ENCODE measurements at regions not wholly inside any gene's neighbourhood (a gene's known extent, or its start where the extent isn't known, plus 50 kb on each side); places are given as distances from the start of the nearest gene placed in this dataset.
"Not testable (repeated sequence)": the region's sequence is repeated elsewhere in the genome, so short reads cannot be mapped to it uniquely, and the experiment has no call there.

DNA sequence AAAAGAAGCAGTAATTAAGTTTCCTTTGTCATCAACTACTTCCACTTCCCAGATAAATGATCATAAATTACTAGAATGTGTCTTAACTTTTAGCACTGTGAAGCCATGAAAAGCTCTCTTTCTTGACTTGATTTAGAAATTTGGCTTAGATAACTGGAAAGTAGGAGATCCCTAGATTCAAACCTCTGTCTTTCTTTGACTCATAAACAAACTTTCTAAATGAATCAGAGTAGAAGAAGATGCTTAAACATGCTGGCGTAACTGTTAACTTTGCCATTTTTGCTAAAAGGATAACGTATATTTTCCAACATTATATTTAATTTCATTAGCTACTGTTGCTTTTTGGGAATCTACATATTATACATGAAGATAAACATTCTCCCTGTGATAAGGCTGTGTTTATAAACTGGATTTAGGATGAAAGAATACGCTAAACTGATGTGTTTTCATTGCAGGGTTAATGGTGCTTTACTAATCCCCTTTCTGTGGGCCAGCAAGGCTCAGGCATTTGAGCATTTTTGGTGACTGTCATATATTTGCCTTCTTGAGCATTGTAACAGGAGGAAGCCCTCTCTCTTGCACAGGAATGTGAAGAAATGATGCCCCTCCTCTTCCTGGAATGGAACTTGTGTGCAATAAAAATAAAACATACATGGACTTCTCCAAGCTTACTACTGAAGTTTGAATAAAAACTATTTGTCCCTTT, 301.4 kb downstream of the BMP4 start:
- DNase-seq: no peak

DNA sequence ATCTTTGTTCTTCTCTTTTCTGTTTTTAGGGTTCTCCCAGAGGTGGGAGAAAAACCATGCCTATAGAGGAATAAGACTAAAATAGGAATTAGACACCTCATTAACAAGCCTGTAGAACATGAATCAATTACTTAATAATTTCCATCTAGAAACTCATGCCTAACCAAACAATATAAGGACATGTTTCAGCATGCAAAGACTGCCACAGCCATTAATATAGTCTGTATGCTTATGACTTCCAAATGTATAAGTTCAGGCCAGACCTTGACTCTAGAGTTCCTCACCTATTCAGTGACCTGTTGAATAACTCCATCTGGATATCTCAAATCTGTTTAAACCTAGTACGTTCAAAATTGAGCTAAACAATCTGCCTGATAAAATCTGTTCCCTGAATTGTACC, 304.6 kb downstream of the BMP4 start:
- no peak for DNase-seq

DNA sequence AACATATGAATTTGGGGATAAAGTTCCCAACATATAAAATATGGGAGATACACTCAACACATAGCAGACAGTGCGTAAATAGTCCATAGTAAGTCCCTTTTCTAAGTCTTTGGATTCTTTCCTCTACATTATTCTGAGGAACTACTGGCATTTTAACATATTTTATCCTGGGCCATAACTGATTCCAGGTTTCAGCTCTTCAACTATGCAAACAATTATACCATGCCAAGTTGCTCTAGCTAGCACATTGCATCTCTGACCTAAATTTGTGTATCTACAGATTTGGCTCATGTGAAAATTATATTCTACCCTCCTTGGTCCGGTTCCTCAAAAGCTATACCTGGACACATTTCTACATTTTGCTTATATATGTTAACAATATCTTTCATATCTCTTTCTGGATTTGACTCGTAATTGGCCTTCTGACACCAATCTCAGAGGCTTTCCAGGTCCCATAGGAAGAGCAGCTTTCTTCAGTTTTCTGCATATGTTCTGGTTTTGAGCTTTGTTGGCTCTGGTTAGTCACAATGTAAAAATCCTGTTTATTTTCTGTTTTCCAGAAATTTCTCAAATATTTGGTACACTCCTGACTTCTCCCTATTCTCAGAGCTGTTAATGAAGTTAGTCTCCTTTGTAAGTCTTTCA, 305.4 kb downstream of the BMP4 start:
- DNase-seq: no peak

DNA sequence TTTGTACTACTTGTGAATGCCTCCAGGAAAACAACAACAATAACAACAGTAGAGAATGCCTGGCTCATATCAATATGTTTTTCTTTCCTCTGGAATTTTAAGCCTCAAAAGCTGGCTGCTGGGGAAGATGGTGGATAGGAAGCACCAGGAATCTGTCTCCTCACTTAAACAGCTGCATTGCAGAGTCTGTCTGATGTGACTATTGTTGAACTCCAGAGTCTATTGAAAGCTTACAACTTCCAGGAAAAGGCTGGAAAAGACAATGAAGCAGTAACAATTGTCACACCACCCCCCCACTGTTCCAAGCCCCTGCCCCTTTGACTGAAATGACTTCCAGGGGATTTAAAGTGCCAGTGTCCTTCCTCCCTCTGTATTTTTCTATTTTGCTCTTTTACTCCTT, 309.7 kb downstream of the BMP4 start:
- DNase-seq: no peak

DNA sequence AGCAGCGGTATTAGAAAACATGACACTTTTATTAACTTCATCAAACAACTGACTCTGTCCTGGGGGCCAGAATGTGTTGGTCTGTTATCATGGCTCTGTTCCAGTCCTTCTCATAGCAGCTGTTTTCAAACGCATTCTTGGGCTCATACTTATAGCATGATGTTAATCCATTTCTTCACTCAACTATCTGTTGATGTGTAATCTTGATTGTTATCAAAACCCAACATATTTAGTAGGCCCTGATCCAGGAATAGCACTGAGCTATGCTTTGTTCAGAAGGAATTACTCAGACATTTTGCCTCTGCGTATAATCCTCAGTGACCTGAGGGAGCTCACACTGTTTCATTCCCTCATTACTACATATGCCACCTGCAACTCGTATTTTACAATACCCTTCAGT, 315.9 kb downstream of the BMP4 start:
- DNase-seq: peak; percentile 62

DNA sequence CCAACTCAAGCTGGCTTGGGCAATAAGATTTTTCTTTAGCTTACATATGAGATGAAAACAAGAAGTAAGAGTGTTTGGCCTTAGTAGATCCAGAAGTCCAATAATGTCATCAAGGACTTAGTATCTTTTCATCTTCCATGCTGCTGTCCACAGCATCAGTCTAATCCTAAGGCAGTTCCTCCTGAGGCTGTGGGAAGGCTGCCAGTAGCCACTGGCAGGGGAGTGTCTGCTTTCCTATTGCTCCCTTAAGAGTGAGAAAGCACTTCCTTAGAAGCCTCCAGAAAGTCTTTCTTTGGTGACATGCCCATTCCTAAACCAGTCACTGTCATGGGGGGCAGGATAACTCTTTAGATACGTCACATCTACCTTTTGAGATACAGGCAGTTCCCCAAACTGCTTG, 317.7 kb downstream of the BMP4 start:
- DNase-seq: no peak

DNA sequence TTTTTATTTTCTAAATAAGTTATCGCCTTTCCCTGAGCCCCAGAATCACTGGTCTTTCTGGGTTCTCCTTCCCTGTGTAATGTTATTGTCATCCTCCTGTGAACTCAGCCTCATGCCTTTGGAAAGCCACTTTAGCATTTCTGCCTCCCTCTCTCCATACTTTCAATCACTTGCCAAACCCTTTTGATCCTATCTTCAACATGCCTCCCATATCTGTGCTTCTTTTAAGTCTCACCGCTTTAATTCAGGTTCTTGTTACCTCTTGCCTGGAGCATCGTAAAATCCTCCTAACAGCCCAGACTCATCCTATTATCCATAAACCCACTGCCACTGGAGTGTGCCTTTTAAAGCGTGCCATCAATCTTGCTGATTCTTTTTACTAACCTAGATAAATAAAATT, 321.8 kb downstream of the BMP4 start:
- DNase-seq: no peak

DNA sequence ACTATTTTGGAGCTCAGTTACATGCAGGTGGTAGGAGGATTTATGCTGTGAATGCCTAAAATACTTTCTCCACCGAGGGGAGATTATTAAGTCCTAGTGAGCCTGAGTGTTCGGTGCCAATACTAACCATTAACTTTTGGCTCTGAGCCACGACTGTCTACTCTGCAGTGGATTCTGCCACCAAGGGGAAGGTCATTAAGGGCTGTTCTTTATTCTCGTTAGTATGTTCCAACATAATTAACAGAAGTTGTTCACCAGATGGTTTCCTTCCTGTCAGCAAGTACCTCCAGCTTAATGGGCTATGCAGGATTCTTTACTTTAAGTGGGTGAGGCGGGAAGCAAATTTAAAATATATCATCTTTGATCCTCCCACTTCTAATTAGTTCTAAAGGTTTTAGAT, 326.3 kb downstream of the BMP4 start:
- DNase-seq: no peak

DNA sequence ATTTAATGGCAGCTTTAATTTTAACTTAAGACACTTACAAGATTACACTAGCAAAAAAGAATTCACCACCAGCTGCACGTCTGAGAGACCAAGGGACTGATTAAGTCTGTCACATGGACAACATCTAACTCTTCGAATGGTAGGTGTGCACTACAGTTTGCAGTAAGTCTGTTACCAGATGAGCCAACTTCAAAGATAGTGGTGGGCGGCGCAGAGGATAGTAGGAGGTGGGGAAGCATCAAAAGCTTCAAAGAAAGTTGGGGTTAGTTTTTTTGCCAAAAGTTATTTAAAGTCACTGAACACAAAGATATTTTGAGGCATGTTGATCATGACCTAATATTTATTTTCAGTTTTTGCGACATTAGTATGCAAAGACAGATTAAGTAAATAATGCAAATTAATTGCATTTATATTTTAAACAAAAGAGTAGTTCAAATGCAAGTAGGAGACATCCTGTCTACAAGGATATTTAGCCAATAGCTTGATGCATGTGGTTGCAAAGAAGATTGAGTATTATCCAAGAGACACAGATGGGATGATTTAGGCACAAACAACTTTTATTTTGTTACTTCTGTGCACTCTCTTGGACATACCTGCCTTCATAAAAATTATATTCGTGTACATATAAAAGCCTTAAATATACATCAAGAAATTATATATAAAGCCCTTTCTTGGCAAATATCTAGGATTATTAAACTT, 327.7 kb downstream of the BMP4 start:
- no peak for DNase-seq

DNA sequence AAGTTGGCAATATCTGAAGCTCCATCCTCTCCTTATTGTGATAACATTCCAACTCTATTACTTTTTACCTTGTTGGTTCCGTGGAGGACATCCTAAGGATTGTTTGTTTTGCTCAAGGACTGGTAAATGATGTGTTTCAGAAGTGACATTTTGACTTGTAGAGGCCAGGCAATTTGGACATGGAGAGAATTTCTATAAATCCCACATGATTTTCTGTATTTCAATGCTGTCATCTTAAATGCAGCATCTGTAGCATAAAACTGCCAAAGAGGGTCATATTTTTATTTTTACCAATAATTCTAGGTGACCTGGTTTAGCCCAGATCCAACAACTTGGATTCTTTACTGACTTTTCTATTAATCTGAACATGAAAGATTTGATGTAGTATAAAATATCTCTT, 328.4 kb downstream of the BMP4 start:
- no peak for DNase-seq

DNA sequence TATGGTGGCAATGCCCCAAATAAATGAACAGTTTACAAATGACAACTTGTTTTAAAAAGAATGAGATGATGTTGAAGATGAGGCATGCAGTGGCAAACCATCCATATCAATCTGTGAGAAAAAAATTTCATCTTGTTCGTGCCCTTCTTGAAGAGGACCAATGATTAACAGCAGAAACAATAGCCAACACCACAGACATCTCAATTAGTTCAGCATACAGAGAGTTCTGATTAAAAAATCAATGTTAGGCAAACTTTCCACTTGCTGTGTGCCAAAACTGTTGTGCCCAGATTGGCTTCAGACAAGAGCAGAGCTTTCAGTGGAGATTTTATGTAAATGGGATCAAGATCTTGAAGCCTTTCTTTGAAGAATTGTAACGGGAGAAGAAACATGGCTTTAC, 329.9 kb downstream of the BMP4 start:
- DNase-seq: no peak

DNA sequence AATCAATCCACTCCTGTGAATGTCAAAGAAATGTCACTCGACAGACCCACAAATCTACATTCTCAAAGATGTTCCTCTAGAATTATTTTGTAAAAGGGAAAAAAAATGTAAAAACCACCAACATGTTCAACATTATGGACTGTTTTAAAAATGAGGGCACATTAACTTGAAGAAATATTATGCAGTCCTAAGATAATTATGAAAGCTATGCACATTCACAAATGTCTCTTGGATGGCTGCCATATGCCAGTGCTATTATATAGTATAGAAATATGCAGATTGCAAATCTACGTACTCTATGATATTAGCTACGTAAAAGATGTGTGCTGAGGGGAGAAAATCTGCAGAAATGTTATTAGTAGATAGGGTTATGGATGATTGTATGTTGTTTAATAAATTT, 334.2 kb downstream of the BMP4 start:
- DNase-seq: peak; percentile 16

DNA sequence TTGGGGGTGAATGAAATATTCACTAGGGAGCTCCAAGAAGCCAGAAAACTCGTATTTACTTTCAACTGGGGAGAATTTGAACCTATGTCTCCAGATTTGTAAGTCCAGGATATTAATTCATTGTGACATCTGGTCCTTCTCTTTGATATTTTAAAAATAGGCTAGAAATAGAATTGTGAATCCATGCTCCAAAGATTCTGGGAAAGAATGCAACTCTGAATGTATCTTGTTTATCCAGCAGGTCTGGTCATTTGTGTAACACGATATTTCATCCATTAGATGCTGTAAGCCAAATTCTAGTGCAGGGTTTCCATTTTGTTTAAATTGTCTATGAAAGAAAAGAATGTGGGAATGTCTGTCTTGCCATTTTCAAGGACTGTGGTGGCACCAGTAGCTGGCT, 334.7 kb downstream of the BMP4 start:
- DNase-seq: no peak

DNA sequence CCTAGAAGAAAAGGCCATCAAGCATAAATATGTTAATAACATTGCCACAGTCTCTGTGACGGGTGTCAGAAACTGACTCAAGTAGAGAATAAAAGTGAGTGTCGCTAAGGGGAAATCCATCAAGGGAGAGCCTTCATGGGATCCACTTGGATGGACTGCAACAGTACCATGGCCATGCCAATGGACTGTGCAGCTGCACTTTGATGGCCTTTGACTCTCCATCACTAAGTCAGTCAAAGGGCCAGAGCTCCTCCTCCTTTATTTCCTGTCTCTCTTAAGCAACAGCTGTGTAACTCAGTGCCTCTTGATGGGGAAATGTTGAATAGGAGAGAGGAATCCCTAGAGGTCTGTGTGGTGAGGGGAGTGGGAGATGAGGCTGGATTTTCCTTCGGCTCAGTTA, 335.2 kb downstream of the BMP4 start:
- no peak for DNase-seq

DNA sequence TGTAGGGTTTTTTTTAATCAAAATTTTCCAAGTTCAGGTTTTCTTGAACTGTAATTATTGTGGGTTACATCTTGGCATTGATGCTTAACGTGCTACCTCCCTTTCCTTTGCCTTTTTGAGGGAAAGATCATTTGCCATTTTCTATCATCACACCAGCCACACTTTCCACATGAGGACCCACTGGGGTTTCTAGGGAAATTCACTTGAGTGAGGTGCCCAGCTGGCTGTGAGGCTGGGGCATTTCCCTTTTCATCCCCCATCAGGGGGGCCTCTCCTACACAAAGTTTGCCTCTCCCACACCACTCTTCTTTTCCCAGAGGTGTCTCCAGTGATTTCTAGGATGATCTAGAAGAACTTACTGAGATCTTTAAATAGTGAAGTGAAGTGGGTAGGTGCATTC, 335.7 kb downstream of the BMP4 start:
- DNase-seq: no peak

DNA sequence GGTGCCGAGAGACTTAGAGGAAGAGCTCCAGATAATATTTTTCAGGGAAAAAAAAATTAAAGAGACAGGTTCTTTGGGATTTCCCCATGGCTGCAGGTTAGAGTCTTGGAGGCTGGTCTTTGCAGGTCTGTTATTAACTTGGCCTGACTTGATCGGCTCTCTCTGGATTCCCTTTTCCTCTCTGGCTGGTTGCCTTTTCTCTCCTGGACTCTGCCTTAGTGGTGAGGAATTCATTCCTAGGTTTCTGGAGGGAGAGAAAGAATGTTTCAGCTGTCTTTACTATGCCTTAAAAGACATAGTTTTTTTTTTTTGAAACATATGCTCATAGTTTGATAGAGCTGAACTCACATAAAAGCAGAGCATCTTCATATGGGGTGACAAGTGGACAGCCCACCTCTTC, 336.3 kb downstream of the BMP4 start:
- peak; percentile 79 for DNase-seq

DNA sequence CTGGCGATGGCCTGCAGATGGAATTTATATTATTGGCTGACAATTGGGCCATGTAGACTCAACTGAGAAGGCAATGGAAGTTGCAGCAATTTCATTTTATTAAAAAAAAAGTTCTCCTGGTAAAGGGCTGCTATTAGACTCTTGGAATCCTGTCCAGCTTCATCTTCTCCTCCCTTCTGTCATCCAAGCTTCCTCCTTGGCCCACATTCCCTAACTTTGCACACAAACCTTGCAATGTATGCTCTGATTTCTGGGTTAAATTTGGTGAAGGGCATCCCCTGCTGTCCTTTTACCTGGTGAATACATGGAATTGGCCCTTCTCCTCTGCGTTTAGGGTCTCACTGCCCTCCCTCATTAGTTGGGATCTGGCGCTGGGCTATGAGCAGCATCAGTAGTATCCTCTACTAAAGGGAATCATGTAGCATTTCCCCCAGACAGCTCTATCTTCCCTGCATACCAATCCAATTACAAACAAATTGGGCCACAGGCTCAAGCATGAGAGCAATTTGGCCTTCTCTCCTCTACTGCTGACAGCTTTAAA, 336.9 kb downstream of the BMP4 start:
- DNase-seq: peak; percentile 76

DNA sequence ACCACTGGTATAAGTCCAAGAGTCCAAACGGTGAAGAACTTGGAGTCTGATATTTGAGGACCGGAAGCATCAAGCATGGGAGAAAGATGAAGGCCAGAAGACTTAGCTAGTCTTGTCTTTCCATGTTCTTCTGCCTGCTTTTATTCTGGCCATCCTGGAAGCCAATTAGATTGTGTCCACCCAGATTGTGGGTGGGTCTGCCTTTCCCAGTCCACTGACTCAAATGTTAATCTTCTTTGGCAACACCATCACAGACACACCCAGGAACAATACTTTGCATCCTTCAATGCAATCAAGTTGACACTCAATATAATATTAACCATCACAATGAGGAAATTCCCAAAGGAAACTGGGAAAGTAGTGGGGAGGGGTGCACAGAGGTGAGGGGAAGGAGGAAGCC, 340.1 kb downstream of the BMP4 start:
- DNase-seq: not testable (repeated sequence)

DNA sequence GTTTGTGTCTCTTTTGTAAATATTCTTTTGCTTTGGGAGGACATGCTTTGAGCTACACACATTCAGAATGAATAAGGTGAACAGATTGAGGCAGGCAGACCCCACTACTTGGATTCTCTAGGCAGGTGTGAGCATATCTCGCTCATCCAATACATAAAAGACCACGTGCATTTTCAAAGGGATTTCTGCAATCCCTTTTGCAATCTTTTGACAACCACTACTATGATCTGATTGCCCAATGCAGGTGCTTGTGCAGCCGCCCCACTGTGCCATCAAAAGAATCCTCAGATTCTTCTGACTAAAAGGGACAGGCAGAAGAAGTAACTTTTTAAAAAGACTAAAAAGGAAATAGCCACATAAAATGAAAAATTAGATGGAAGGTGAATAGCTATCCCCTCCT, 341.4 kb downstream of the BMP4 start:
- DNase-seq: no peak

DNA sequence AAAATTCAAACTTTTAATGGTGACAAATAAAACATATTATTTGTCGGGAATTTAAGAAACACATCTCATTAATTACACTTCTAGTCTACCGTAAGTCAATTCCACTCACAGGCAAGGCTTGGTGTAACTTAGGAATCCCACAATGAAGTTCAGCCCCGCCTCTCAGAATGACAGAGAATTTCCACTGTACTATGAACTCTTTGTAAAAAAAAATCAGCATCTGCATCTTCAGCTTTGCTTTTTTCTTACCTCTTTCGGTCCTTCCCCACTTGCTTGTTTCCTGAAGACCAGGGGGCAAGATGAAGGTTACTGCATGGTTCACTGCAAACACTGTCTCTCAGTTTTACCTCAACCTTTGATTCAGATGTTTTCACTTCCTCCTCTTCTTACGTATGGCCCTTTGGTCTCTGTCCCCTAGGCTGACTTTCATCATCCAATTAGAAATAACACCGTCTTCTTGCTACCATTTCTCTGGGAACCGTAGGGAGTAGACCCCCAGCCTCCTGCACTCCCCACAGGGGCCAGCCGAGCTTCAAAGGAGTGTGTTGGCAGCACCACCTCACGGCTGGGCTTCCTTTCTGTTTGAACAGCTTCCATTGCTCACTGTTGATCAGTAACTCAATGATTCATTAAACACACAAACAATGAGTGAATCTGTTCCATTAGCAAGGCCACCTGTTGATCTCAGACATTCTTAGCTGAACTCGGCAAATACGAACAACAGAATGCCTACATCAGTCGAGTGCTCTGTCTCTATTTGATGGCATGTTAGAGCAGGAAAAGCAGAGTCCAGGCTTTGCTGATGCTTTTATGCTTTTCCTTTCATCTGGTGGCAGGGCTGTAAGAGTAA, 343.0 kb downstream of the BMP4 start:
- DNase-seq: no peak

DNA sequence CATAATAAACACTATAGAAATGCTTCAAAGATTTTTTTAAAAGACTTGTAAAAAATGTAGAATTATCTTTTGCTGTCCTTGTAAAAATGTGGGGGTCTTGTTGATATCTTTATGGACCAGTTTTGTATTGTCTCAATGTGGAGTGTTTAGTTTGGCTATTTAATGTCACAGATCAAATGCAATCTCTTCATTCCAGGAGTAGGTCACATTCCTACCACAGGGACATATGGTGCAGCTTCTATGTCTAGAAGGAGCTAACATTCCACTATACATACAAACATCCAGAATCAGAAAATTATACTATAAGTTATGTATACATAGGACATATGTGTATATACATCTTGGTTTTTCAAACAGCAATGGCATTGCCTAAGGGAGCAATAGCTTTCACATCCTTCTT, 345.7 kb downstream of the BMP4 start:
- no peak for DNase-seq

DNA sequence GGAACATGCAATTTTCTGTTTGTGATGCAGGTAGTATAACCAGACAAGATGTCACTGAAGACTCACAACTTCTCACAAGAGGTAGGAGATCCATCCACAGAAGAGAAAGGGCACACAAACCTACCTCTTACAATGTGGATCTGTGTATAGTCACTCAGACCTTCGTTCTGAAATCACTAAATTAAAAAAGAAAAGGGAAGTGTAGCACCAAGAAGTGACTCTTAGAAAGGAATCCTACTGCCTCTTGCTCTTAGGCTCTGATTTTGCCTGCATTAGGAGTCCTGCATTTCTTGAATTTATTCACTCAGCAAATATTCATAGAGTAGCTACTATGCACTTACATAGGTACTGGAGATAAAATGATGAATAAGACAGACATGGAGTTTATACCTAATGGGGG, 347.6 kb downstream of the BMP4 start:
- DNase-seq: no peak

DNA sequence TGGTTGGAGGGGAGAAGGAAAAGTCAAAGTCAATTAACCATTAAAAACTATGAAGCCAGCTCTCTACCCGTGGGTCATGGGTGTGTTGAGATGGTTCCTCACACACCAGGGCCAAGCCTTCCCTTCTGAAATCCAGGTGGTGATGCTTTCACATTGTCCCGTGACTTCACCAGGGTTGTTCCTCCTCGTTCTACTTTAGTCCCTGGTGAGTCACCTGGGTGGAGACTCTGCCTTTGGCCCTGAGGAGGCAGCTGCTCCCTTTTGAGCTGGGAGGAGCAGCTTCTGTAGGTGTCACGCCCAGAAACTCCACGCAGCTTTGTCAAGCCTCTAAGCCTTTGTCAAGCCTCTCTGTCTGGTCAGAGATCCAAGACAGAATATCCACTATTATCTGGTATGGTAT, 348.3 kb downstream of the BMP4 start:
- DNase-seq: no peak

Data from fibroblast of upper back skin (primary cell).